Retinal pigment epithelial cell (primary cell): ENCODE measurements at regions not wholly inside any gene's neighbourhood (a gene's known extent, or its start where the extent isn't known, plus 50 kb on each side); places are given as distances from the start of the nearest gene placed in this dataset.
"Not testable (repeated sequence)": the region's sequence is repeated elsewhere in the genome, so short reads cannot be mapped to it uniquely, and the experiment has no call there.

Source experiments
- DNase-seq: peaks from one replicate; pipeline ENCODE4 v3.0.0-alpha.2; 2010; ENCODE audit warnings: low read depth
- H3K4me3 ChIP-seq: 2 replicates; pipeline ENCODE4 v1.5.1; 2011; ENCODE audit warnings: mild to moderate bottlenecking, low read length, control low read depth, moderate library complexity
- CTCF ChIP-seq: conservative IDR thresholded peaks from 2 replicates; pipeline ENCODE4 v1.5.1; 2011; ENCODE audit warnings: low read depth, low read length, control low read depth, inconsistent platforms

- no peak for DNase-seq
- TF ChIP-seq CTCF: no peak
- no peak overlapping the region for H3K4me3 ChIP-seq
Observed at GRCh38 chr12:14068961-14069360, 87.6 kb upstream of the GRIN2B start.

GRCh38 chr12:14071833-14072232 lies 90.4 kb upstream of the GRIN2B start:
- no peak for TF ChIP-seq CTCF
- no peak for DNase-seq

GRCh38 chr12:14072987-14073386 lies 91.6 kb upstream of the GRIN2B start:
- no peak overlapping the region for H3K4me3 ChIP-seq
- no peak for DNase-seq
- no peak for TF ChIP-seq CTCF

More at GRCh38 chr12:14071833-14072232, 90.4 kb upstream of the GRIN2B start:
- no peak overlapping the region for H3K4me3 ChIP-seq

GRCh38 chr12:14075797-14076393 lies 94.5 kb upstream of the GRIN2B start:
- no peak for DNase-seq
- TF ChIP-seq CTCF: no peak
- no peak overlapping the region for H3K4me3 ChIP-seq

GRCh38 chr12:14076538-14076937 lies 95.1 kb upstream of the GRIN2B start:
- no peak for DNase-seq
- no peak for TF ChIP-seq CTCF
- H3K4me3 ChIP-seq: no peak overlapping the region

- no peak overlapping the region for H3K4me3 ChIP-seq
- no peak for DNase-seq
- no peak for TF ChIP-seq CTCF
Observed at GRCh38 chr12:14086838-14087237, 105.4 kb upstream of the GRIN2B start.

- DNase-seq: no peak
- TF ChIP-seq CTCF: no peak
- H3K4me3 ChIP-seq: no peak overlapping the region
Observed at GRCh38 chr12:14099994-14100393, 118.6 kb upstream of the GRIN2B start.

- H3K4me3 ChIP-seq, DNase-seq: not testable (repeated sequence)
Observed at GRCh38 chr12:14101556-14101955, 120.2 kb upstream of the GRIN2B start.
